Ovary (tissue), 7 donors: ENCODE measurements at regions not wholly inside any gene's neighbourhood (a gene's known extent, or its start where the extent isn't known, plus 50 kb on each side); places are given as distances from the start of the nearest gene placed in this dataset.

Experiments used
- DNase-seq, 5 donors: peaks; one replicate each; pipeline ENCODE4 v3.0.0-alpha.2; 2019 to 2020
- H3K27ac ChIP-seq, 2 donors: fragments of 200-600 bp; one replicate each; pipeline versions ENCODE4 v1.5.1 to v1.8.0; 2019 to 2022
- H3K27me3 ChIP-seq: fragments of 200-600 bp; one replicate; pipeline ENCODE4 v1.8.0; 2022
- H3K36me3 ChIP-seq: fragments of 200-600 bp; sonication (generic); one replicate; pipeline ENCODE4 v1.5.1; 2019
- H3K4me1 ChIP-seq: one replicate; pipeline ENCODE4 v1.8.1; 2013; ENCODE audit warnings: mild to moderate bottlenecking, moderate library complexity; ENCODE audit not compliant: insufficient read depth
- H3K4me3 ChIP-seq: fragments of 200-600 bp; sonication (generic); one replicate; pipeline ENCODE4 v1.5.1; 2017
- H3K9me3 ChIP-seq, 2 donors: fragments of 200-600 bp in 1 of 2; sonication (generic) in 1 of 2; one replicate each; pipeline versions ENCODE4 v1.5.1 to v1.8.1; 2013 to 2019; ENCODE audit warnings: mild to moderate bottlenecking in 1 of 2, moderate library complexity in 1 of 2
- EP300 ChIP-seq: sonication (generic); formaldehyde crosslinking; IDR thresholded peaks from one replicate; pipeline ENCODE4 v1.6.1; 2017; ENCODE audit warnings: antibody characterized with exemption
- POLR2A ChIP-seq: fragments of 450-650 bp; IDR thresholded peaks from one replicate; pipeline ENCODE4 v1.6.1; 2017; ENCODE audit warnings: antibody characterized with exemption, mild to moderate bottlenecking, moderate library complexity
- WGBS, 3 donors: extraction: QIAGEN DNeasy Blood & Tissue Kit in 1 of 3; methylation state at CpG; one replicate each; pipeline versions ENCODE4 v1.1.5 to v1.1.7; 2013 to 2017; 5-methylcytosine and 5-hydroxymethylcytosine counted together
- intact Hi-C, 4 donors: fragments of 100-400 bp; cut with DNase I; formaldehyde crosslinking; loops; one replicate each; pipeline versions ENCODE4 v1.11.0 to v1.15.1; 2022 to 2023
- TF ChIP-seq, protein P1 (sequence below), 3 donors: fragments of 450-650 bp in 2 of 3; fragments of 200-600 bp in 1 of 3; IDR thresholded peaks; one replicate each; pipeline versions ENCODE4 v1.5.1 to v1.8.0; 2016 to 2022; ENCODE audit warnings: antibody characterized with exemption in 3 of 3, mild to moderate bottlenecking in 1 of 3
- donor health status: DM: no; HTN: no; CAD: no; lungs with moderate emphysema.
- donor health status: DM: no; HTN: no; CAD: no.
- donor health status: Bipolar disorder and iron deficiency.
- donor health status: DM: no; HTN: no; CAD: no.
- donor health status: DM: yes; HTN: yes; CAD: no.

- 55 to 67% (median 56%) methylated on average over 1 of the region's 1 CpG for WGBS, 3 donors
- no peaks in the 10 kb centered on the region for H3K27me3 ChIP-seq
- no peak for TF ChIP-seq EP300
- TF ChIP-seq, protein P1, sequence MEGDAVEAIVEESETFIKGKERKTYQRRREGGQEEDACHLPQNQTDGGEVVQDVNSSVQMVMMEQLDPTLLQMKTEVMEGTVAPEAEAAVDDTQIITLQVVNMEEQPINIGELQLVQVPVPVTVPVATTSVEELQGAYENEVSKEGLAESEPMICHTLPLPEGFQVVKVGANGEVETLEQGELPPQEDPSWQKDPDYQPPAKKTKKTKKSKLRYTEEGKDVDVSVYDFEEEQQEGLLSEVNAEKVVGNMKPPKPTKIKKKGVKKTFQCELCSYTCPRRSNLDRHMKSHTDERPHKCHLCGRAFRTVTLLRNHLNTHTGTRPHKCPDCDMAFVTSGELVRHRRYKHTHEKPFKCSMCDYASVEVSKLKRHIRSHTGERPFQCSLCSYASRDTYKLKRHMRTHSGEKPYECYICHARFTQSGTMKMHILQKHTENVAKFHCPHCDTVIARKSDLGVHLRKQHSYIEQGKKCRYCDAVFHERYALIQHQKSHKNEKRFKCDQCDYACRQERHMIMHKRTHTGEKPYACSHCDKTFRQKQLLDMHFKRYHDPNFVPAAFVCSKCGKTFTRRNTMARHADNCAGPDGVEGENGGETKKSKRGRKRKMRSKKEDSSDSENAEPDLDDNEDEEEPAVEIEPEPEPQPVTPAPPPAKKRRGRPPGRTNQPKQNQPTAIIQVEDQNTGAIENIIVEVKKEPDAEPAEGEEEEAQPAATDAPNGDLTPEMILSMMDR (IDR thresholded peaks at IDR 0.05), result no peak
- no peak for TF ChIP-seq POLR2A
These were observed 391.1 kb upstream of the GRIA1 start for GRCh38 chr5:153099328-153099727.

DNA sequence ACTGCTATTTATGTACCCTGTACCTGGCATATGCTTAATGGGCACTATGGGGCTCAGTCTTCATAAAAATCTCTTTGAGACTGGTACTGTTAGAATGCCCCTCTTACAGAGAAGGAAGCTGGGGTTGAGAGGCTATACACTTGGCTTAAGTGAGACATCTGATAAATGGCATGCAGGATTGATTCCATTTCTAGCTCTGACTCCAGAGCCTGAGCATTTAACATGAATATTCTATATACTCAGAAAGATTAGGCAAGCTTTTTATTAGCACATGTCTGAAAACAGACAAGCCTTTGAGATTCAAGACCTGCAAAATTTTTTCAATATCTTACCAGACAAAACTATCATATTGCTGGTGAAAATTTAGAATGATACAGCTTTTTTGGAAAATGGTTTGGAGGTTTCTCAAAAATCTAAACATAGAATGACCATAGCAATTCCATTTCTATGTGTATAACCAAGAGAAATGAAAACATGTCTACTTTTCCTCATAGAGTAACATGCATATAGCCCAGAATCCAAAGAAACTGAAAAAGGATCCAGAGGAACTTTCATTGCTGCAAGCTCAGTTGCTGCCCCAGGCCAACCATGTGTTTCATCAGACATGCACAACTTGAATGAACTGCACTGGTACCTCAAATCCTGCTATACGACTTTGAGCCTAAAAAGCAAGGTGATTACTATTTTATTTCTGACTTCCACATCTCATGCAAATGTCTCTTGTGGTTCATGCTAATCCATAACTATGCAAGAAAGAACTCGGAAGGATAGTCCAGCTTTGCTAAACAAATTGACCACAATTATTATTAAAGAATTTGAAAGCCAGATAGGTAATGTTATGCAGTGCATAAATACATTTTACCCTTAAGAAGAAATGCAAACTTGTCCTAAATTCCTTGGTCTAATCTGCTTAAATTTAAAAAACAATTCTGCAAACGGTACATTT, 389.0 kb upstream of the GRIA1 start:
- TF ChIP-seq, protein P1 (IDR thresholded peaks at IDR 0.05), result no peak
- TF ChIP-seq POLR2A (no peak), EP300 (no peak)

More at GRCh38 chr5:153099328-153099727, 391.1 kb upstream of the GRIA1 start:
- Histone ChIP-seq H3K9me3 (no peaks in the 10 kb centered on the region), H3K4me1 (no peaks in the 10 kb centered on the region), H3K36me3 (no peaks in the 10 kb centered on the region), H3K4me3 (no peak overlapping the region), H3K27ac (no peak overlapping the region)
- no peak for DNase-seq
- intact Hi-C loops, result no loop called here

DNA sequence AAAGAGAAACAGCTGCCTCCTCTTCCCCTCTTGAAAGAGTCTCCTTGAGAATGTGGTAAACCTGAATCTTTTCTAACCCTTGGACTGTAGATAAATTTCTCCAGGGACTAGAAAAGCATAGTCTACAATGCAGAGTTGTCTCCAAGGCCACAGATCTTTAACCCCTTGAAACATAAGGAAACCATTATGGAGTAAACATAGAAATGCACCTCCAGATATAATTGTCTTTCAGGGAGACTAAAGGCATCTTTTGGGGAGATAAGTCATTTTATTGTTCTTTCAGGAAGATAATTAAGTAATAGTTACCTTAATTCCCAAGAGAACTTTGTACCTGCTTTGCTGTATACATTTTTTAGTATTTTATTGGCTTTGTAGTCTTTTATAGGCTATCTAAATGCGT, 373.6 kb upstream of the GRIA1 start:
- Histone ChIP-seq H3K4me1 (no peaks in the 10 kb centered on the region), H3K36me3 (no peaks in the 10 kb centered on the region), H3K27ac (no peak overlapping the region), H3K4me3 (no peak overlapping the region), H3K27me3 (no peaks in the 10 kb centered on the region), H3K9me3 (no peaks in the 10 kb centered on the region)
- intact Hi-C loops, result no loop called here
- no peak for TF ChIP-seq EP300
- TF ChIP-seq POLR2A, result no peak
- TF ChIP-seq, protein P1 (IDR thresholded peaks at IDR 0.05), result no peak
- 38 to 73% (median 57%) methylated on average over 1 of the region's 1 CpG for WGBS, 3 donors
- no peak for DNase-seq

More for the DNA sequence above, 389.0 kb upstream of the GRIA1 start:
- Histone ChIP-seq H3K4me3 (no peak overlapping the region), H3K36me3 (no peaks in the 10 kb centered on the region), H3K4me1 (no peaks in the 10 kb centered on the region), H3K27ac (no peak overlapping the region), H3K27me3 (no peaks in the 10 kb centered on the region), H3K9me3 (no peaks in the 10 kb centered on the region)
- no peak for DNase-seq
- intact Hi-C loops, result no loop called here
- WGBS, 3 donors, result 40 to 68% (median 54%) methylated on average over 3 of the region's 3 CpGs

DNA sequence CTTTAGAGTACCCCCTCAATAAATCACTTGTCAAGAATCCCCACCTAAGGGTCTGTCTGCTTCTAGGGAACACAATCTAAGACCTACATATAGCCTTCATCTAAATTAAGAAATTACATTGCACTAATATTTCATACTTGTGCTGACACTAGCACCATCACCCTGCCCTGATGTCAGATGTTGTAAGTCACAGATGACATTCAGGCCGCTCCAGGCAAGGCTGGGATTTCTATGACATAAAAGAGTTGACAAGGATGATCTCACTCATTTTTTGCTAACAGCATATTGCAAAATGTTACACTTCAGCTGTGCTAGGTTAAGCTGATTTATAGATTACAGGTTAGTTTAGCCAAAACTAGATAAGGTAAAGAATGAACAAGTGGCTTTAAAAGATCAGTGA, 372.5 kb upstream of the GRIA1 start:
- no peaks in the 10 kb centered on the region for H3K4me1 ChIP-seq
- H3K27me3 ChIP-seq, result no peaks in the 10 kb centered on the region
- H3K9me3 ChIP-seq, result no peaks in the 10 kb centered on the region
- H3K4me3 ChIP-seq, result no peak overlapping the region
- intact Hi-C loops, result no loop called here
- no peaks in the 10 kb centered on the region for H3K36me3 ChIP-seq
- DNase-seq, result no peak
- 63 to 81% (median 79%) methylated on average over 1 of the region's 1 CpG for WGBS, 3 donors
- no peak for TF ChIP-seq POLR2A
- H3K27ac ChIP-seq, result no peak overlapping the region

GRCh38 chr5:153122403-153122802, 368.1 kb upstream of the GRIA1 start:
- H3K27ac ChIP-seq, result no peak overlapping the region
- TF ChIP-seq EP300 (no peak), POLR2A (no peak)
- TF ChIP-seq, protein P1 (IDR thresholded peaks at IDR 0.05), result no peak
- 14 to 33% (median 14%) methylated on average over 2 of the region's 2 CpGs for WGBS, 3 donors
- no peaks in the 10 kb centered on the region for H3K9me3 ChIP-seq
- no peaks in the 10 kb centered on the region for H3K4me1 ChIP-seq
- H3K27me3 ChIP-seq, result no peaks in the 10 kb centered on the region
- no peaks in the 10 kb centered on the region for H3K36me3 ChIP-seq
- intact Hi-C loops, result no loop called here
- no peak overlapping the region for H3K4me3 ChIP-seq
- no peak for DNase-seq
